MM.1S (cell line): ENCODE measurements at regions not wholly inside any gene's neighbourhood (a gene's known extent, or its start where the extent isn't known, plus 50 kb on each side); places are given as distances from the start of the nearest gene placed in this dataset.
"Not testable (repeated sequence)": the region's sequence is repeated elsewhere in the genome, so short reads cannot be mapped to it uniquely, and the experiment has no call there.

Source experiments
- DNase-seq: peaks from one replicate; pipeline ENCODE4 v3.0.0-alpha.2; 2015
- H2AFZ ChIP-seq: fragments of 300-600 bp; sonication (generic); 2 replicates; pipeline ENCODE4 v1.6.0; 2016; ENCODE audit warnings: antibody characterized with exemption, low read length
- H3F3A ChIP-seq: fragments of 300-600 bp; sonication (generic); 2 replicates; pipeline ENCODE4 v1.6.1; 2016; ENCODE audit warnings: mild to moderate bottlenecking, antibody characterized with exemption, low read length, moderate library complexity, mixed read lengths; ENCODE audit not compliant: insufficient read depth
- H3K27ac ChIP-seq: fragments of 300-600 bp; sonication (generic); 2 replicates; pipeline ENCODE4 v1.5.1; 2016; ENCODE audit warnings: mild to moderate bottlenecking, low read length
- H3K27me3 ChIP-seq: fragments of 300-600 bp; sonication (generic); replicated peaks from 2 replicates; pipeline ENCODE4 v1.6.0; 2016; ENCODE audit warnings: low read length; ENCODE audit not compliant: insufficient read depth
- H3K36me3 ChIP-seq: fragments of 300-600 bp; sonication (generic); replicated peaks from 2 replicates; pipeline ENCODE4 v1.6.1; 2016; ENCODE audit warnings: mild to moderate bottlenecking, low read length, mixed read lengths; ENCODE audit not compliant: insufficient read depth
- H3K4me1 ChIP-seq: fragments of 300-600 bp; sonication (generic); 2 replicates; pipeline ENCODE4 v1.6.1; 2016; ENCODE audit warnings: low read length, mixed read lengths
- H3K4me2 ChIP-seq: fragments of 300-600 bp; sonication (generic); 2 replicates; pipeline ENCODE4 v1.6.0; 2016; ENCODE audit warnings: low read depth, low read length
- H3K4me3 ChIP-seq: fragments of 300-600 bp; sonication (generic); 2 replicates; pipeline ENCODE4 v1.5.1; 2016; ENCODE audit warnings: low read length, mixed read lengths
- H3K79me2 ChIP-seq: fragments of 300-600 bp; sonication (generic); 2 replicates; pipeline ENCODE4 v1.6.1; 2016; ENCODE audit warnings: mixed run types, low read length, mixed read lengths
- H3K9ac ChIP-seq: fragments of 300-600 bp; sonication (generic); 2 replicates; pipeline ENCODE4 v1.6.1; 2016; ENCODE audit warnings: low read length, mixed read lengths
- H3K9me2 ChIP-seq: fragments of 300-600 bp; sonication (generic); replicated peaks from 2 replicates; pipeline ENCODE4 v1.6.1; 2016; ENCODE audit warnings: mild to moderate bottlenecking, low read length, mixed read lengths; ENCODE audit not compliant: insufficient read depth
- H3K9me3 ChIP-seq: fragments of 300-600 bp; sonication (generic); replicated peaks from 2 replicates; pipeline ENCODE4 v1.6.1; 2016; ENCODE audit warnings: mild to moderate bottlenecking, low read length, mixed read lengths; ENCODE audit not compliant: insufficient read depth
- H4K20me1 ChIP-seq: fragments of 300-600 bp; sonication (generic); 2 replicates; pipeline ENCODE4 v1.6.1; 2016; ENCODE audit warnings: mild to moderate bottlenecking, low read length, moderate library complexity, mixed read lengths; ENCODE audit not compliant: insufficient read depth
- EZH2 ChIP-seq: fragments of 300-600 bp; sonication (generic); optimal IDR thresholded peaks from 2 replicates; pipeline ENCODE3; 2017; ENCODE audit warnings: low read depth, mild to moderate bottlenecking, antibody characterized with exemption, low read length, mixed read lengths
- EZH2phosphoT487 ChIP-seq: fragments of 300-600 bp; sonication (generic); IDR thresholded peaks from 2 replicates; pipeline ENCODE4 v1.6.1; 2018; ENCODE audit warnings: antibody characterized with exemption, low read length
- TF ChIP-seq, protein P1 (sequence below): fragments of 300-600 bp; sonication (generic); IDR thresholded peaks from 2 replicates; pipeline ENCODE4 v1.5.1; 2016; ENCODE audit warnings: antibody characterized with exemption, low read length, mixed read lengths

DNA sequence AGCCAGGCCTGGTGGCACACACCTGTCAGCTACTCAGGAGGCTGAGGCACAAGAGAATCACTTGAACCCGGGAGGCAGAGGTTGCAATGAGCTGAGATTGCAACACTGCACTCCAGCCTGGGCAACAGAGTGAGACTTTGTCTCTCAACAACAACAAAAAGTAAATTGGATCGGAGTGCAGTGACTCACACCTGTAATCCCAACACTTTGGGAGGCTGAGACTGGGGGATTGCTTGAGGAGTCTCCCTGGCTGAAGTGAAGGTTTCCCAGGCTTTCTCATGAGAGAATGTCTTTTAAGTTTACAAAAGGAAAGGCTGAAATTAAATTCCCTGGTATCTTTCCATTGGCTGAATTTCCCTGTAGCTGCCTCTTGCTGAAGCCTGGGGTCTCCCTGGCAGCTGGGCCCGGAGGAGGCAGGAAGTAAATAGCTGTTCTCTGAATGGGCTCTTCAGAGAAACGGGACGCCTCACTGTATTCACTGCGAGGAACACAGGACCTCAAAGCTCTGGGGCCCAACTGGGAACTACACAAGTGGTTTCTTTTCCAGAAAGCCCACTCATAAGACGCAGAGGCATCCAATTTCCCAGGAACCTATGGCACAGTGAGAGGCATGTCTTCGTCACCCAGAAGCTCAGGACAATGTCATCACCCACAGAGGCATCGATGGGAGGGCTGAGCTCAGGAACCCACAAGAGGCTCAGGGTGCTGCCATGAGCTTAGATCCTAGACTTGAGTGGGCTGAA is 77.4 kb upstream of the SMURF2 start:
- Histone ChIP-seq H3K27me3 (no peaks in the 10 kb centered on the region), H3K4me3 (no peak overlapping the region), H2AFZ (no peak overlapping the region), H3K9me3 (no peaks in the 10 kb centered on the region), H4K20me1 (no peaks in the 10 kb centered on the region), H3K36me3 (no peaks in the 10 kb centered on the region), H3K9ac (no peak overlapping the region), H3K27ac (no peak overlapping the region), H3K79me2 (no peaks in the 10 kb centered on the region), H3K4me2 (no peak overlapping the region), H3F3A (no peaks in the 10 kb centered on the region), H3K9me2 (no peaks in the 10 kb centered on the region), H3K4me1 (peaks cover 5% of the 10 kb centered on the region)
- no peak for DNase-seq
- TF ChIP-seq EZH2 = no peak
- no peak for TF ChIP-seq EZH2phosphoT487
- TF ChIP-seq, protein P1, sequence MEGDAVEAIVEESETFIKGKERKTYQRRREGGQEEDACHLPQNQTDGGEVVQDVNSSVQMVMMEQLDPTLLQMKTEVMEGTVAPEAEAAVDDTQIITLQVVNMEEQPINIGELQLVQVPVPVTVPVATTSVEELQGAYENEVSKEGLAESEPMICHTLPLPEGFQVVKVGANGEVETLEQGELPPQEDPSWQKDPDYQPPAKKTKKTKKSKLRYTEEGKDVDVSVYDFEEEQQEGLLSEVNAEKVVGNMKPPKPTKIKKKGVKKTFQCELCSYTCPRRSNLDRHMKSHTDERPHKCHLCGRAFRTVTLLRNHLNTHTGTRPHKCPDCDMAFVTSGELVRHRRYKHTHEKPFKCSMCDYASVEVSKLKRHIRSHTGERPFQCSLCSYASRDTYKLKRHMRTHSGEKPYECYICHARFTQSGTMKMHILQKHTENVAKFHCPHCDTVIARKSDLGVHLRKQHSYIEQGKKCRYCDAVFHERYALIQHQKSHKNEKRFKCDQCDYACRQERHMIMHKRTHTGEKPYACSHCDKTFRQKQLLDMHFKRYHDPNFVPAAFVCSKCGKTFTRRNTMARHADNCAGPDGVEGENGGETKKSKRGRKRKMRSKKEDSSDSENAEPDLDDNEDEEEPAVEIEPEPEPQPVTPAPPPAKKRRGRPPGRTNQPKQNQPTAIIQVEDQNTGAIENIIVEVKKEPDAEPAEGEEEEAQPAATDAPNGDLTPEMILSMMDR = no peak

DNA sequence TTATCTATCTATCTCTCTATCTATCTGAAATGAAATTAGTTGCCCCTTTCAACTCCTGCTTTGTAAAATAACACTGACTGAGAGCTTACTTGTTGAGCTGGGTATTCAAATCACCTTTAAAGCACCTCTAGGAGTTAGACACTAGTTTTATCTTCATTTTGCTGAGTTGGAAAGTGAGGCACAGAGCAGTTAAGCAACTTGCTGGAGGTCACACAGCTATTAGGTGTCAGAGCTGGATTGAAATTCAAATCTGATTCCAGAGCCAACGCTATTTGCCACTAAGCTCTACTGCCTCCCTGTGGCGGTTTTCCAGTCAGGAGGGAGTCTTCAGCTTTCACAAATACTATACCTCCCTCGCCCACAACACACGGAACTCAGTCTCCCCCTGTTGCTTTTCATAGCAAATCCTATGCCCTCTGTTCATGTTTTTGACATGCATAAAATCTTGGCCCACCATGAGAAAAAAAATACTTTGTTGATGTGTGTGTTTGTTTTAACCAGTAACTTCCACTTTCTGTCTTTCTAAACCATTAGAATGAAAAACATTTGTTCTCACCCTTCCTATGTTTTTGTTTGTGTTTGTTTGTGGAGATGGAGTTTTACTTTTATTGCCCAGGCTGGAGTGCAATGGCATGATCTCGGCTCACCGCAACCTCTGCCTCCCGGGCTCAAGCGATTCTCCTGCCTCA is 74.8 kb upstream of the SMURF2 start:
- H3K9me3 ChIP-seq = no peaks in the 10 kb centered on the region
- H3K36me3 ChIP-seq = no peaks in the 10 kb centered on the region
- H4K20me1 ChIP-seq = no peaks in the 10 kb centered on the region
- DNase-seq = peak; percentile 57
- H3F3A ChIP-seq = no peaks in the 10 kb centered on the region
- no peak overlapping the region for H3K27ac ChIP-seq
- H3K9ac ChIP-seq = no peak overlapping the region
- H3K4me1 ChIP-seq = peaks cover 5% of the 10 kb centered on the region
- no peaks in the 10 kb centered on the region for H3K79me2 ChIP-seq
- no peaks in the 10 kb centered on the region for H3K9me2 ChIP-seq
- 0 out of 2 replicates have a peak overlapping the region, but pooled peaks have one; percentile 5 for H3K4me2 ChIP-seq
- H3K27me3 ChIP-seq = no peaks in the 10 kb centered on the region
- no peak overlapping the region for H2AFZ ChIP-seq
- no peak overlapping the region for H3K4me3 ChIP-seq
- TF ChIP-seq, protein P1 = peak; percentile 60
- TF ChIP-seq EZH2phosphoT487 (no peak), EZH2 (no peak)

DNA sequence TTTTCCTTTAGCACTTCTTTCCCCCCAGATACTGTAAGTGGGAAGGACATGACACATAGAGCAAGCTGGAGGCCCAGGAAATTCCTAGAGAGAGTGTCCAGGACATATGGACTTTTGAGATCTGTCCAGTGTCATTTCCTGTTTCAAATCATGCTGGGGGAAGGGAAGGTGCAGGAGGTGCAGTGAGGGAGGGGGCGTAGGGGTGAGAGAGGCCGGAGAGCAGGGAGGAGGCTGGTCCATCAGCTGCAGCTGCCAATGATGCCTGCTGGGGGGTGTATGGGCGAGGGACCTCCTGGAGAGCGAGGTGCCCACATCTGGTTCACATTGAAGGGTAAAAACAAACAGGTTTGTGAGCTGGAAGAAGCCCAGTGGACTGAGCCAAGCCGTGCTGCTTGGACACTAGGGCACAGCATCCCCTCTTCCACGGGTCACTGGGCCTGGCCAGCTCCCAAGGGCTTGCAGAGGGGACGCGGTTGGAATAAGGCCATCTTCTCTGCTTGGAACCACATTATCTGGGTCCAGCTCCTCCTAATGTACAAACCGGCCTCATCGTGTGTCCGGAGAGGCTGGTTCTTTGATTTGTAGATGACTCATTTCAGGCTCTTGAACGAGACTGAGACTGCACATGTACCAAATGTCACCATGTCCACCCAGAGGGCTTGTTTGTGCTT is 70.4 kb upstream of the SMURF2 start:
- Histone ChIP-seq H3K79me2 (no peaks in the 10 kb centered on the region), H3K9me2 (no peaks in the 10 kb centered on the region), H3K4me2 (no peak overlapping the region), H3K36me3 (no peaks in the 10 kb centered on the region), H3K4me1 (no peaks in the 10 kb centered on the region), H3K9me3 (no peaks in the 10 kb centered on the region), H3K27ac (no peak overlapping the region), H3K27me3 (no peaks in the 10 kb centered on the region), H3K4me3 (no peak overlapping the region), H2AFZ (no peak overlapping the region), H3K9ac (no peak overlapping the region), H3F3A (no peaks in the 10 kb centered on the region), H4K20me1 (no peaks in the 10 kb centered on the region)
- TF ChIP-seq, protein P1 = no peak
- no peak for TF ChIP-seq EZH2
- DNase-seq = no peak

DNA sequence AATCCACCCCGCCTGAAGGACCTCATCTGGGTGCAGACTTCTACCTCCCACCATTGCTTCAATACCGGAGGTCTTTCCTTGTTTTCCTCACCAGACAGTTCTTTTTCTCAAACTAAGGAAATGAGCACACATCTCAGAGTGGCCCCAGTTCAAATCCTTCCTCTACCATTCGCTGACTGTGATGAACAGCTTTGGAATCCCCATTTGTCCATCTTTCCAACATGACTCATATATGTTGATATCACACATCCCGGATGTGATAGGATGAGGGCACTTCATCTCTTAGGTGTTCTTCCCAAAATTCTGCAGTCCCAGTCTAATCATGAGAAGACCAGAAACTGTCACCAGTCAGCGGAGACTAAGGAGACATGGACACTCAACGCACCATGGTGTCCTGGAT is 67.9 kb upstream of the SMURF2 start:
- not testable (repeated sequence) for H3F3A ChIP-seq, H3K79me2 ChIP-seq, H3K4me3 ChIP-seq, H3K4me2 ChIP-seq, DNase-seq, H2AFZ ChIP-seq, H3K9me2 ChIP-seq, H3K9ac ChIP-seq, H3K27ac ChIP-seq, H4K20me1 ChIP-seq, H3K9me3 ChIP-seq, H3K27me3 ChIP-seq, H3K36me3 ChIP-seq, H3K4me1 ChIP-seq
